Psoas muscle (tissue), 7 donors: ENCODE measurements at regions not wholly inside any gene's neighbourhood (a gene's known extent, or its start where the extent isn't known, plus 50 kb on each side); places are given as distances from the start of the nearest gene placed in this dataset.

Experiments used
- ATAC-seq, 4 donors: fragments of 200-7000 bp; cut with Tn5 transposase; one replicate each; pipeline ENCODE4 v1.9.1; 2020; ENCODE audit warnings: moderate library complexity in 3 of 4, mild to moderate bottlenecking in 2 of 4
- DNase-seq, 2 donors: peaks; one replicate each; pipeline ENCODE4 v3.0.0-alpha.2; 2020
- H3K27ac ChIP-seq: fragments of 200-600 bp; one replicate; pipeline ENCODE4 v1.8.0; 2022
- H3K27me3 ChIP-seq, 3 donors: fragments of 200-600 bp in 1 of 3; one replicate each; pipeline versions ENCODE4 v1.6.1 to v1.8.0; 2013 to 2022; ENCODE audit warnings: low read length in 2 of 3, mild to moderate bottlenecking in 2 of 3, moderate library complexity in 1 of 3; ENCODE audit not compliant: insufficient read depth in 3 of 3
- H3K36me3 ChIP-seq, 2 donors: fragments of 200-600 bp in 1 of 2; one replicate each; pipeline versions ENCODE4 v1.6.1 to v1.8.0; 2013 to 2022; ENCODE audit warnings: low read depth in 1 of 2, mild to moderate bottlenecking in 1 of 2, moderate library complexity in 1 of 2; ENCODE audit not compliant: insufficient read depth in 1 of 2
- H3K4me1 ChIP-seq: fragments of 200-600 bp; one replicate; pipeline ENCODE4 v1.8.0; 2022
- H3K4me3 ChIP-seq: fragments of 200-600 bp; one replicate; pipeline ENCODE4 v1.8.0; 2022; ENCODE audit warnings: mild to moderate bottlenecking
- H3K9me3 ChIP-seq: fragments of 200-600 bp; one replicate; pipeline ENCODE4 v1.8.0; 2022
- CTCF ChIP-seq: fragments of 200-600 bp; IDR thresholded peaks from one replicate; pipeline ENCODE4 v1.8.0; 2022; ENCODE audit warnings: antibody characterized with exemption
- WGBS, 3 donors: extraction: QIAGEN DNeasy Blood & Tissue Kit; methylation state at CpG; one replicate each; pipeline versions ENCODE4 v1.1.6 to v1.1.7; 2013; 5-methylcytosine and 5-hydroxymethylcytosine counted together
- intact Hi-C, 2 donors: fragments of 100-400 bp; cut with DNase I; formaldehyde crosslinking; loops; one replicate each; pipeline versions ENCODE4 v1.11.0 to v1.14.2; 2022
- donor health status: healthy with polysubstance abuse.
- donor health status: DM: no; HTN: no; CAD: no; lungs with moderate emphysema.
- donor health status: Bipolar disorder and iron deficiency.
- donor health status: healthy.
- donor health status: DM: yes; HTN: yes; CAD: no.
- donor health status: DM: no; HTN: no; CAD: no.
- donor health status: DM: yes; HTN: yes; CAD: no.

GRCh38 chr4:34158878-34159277 lies 2085.4 kb downstream of the ARAP2 start:
- intact Hi-C loops = no loop called here
- Histone ChIP-seq H3K27ac (no peak overlapping the region), H3K27me3 (no peaks in the 10 kb centered on the region), H3K4me1 (no peaks in the 10 kb centered on the region), H3K4me3 (no peak overlapping the region), H3K36me3 (no peaks in the 10 kb centered on the region), H3K9me3 (no peaks in the 10 kb centered on the region)
- DNase-seq (no peak), ATAC-seq (no peak)
- WGBS, 3 donors = 89 to 100% (median 94%) methylated on average over 1 of the region's 1 CpG
- TF ChIP-seq CTCF = no peak

GRCh38 chr4:34170946-34171345 lies 2073.4 kb downstream of the ARAP2 start:
- no peak overlapping the region for H3K27ac ChIP-seq
- intact Hi-C loops = no loop called here
- WGBS, 3 donors = 38 to 55% (median 48%) methylated on average over 1 of the region's 1 CpG

GRCh38 chr4:34176609-34177008 lies 2067.7 kb downstream of the ARAP2 start:
- Histone ChIP-seq H3K4me1 (no peaks in the 10 kb centered on the region), H3K36me3 (no peaks in the 10 kb centered on the region), H3K27ac (no peak overlapping the region), H3K27me3 (no peaks in the 10 kb centered on the region), H3K9me3 (peaks cover 6% of the 10 kb centered on the region), H3K4me3 (no peak overlapping the region)
- no peak for ATAC-seq
- DNase-seq = no peak
- intact Hi-C loops = no loop called here
- TF ChIP-seq CTCF = no peak

More at GRCh38 chr4:34170946-34171345, 2073.4 kb downstream of the ARAP2 start:
- ATAC-seq (no peak), DNase-seq (no peak)
- Histone ChIP-seq H3K9me3 (peaks cover 4% of the 10 kb centered on the region), H3K36me3 (no peaks in the 10 kb centered on the region), H3K4me1 (no peaks in the 10 kb centered on the region), H3K4me3 (no peak overlapping the region), H3K27me3 (no peaks in the 10 kb centered on the region)
- no peak for TF ChIP-seq CTCF

- DNase-seq = no peak
- H3K36me3 ChIP-seq = no peaks in the 10 kb centered on the region
- no peak overlapping the region for H3K4me3 ChIP-seq
- H3K27me3 ChIP-seq = no peaks in the 10 kb centered on the region
- H3K4me1 ChIP-seq = no peaks in the 10 kb centered on the region
- ATAC-seq = no peak
- no peak overlapping the region for H3K27ac ChIP-seq
- intact Hi-C loops = no loop called here
- peaks cover 6% of the 10 kb centered on the region for H3K9me3 ChIP-seq
- TF ChIP-seq CTCF = no peak
Observed at GRCh38 chr4:34178476-34178875, 2065.8 kb downstream of the ARAP2 start.

GRCh38 chr4:34181311-34181841 lies 2062.9 kb downstream of the ARAP2 start:
- H3K4me3 ChIP-seq = no peak overlapping the region
- ATAC-seq = no peak
- intact Hi-C loops = no loop called here

More at GRCh38 chr4:34181311-34181841, 2062.9 kb downstream of the ARAP2 start:
- H3K4me1 ChIP-seq = no peaks in the 10 kb centered on the region
- no peak for TF ChIP-seq CTCF
- WGBS, 3 donors = 66 to 70% (median 67%) methylated on average over 2 of the region's 2 CpGs
- H3K27me3 ChIP-seq = no peaks in the 10 kb centered on the region
- DNase-seq = no peak
- peaks cover 3% of the 10 kb centered on the region for H3K9me3 ChIP-seq
- H3K27ac ChIP-seq = no peak overlapping the region
- H3K36me3 ChIP-seq = no peaks in the 10 kb centered on the region
